HepG2 (cell line): ENCODE measurements at regions not wholly inside any gene's neighbourhood (a gene's known extent, or its start where the extent isn't known, plus 50 kb on each side); places are given as distances from the start of the nearest gene placed in this dataset.

Source experiments
- FOSL1 ChIP-seq: sonication (generic); formaldehyde crosslinking; IDR thresholded peaks from 2 replicates; pipeline ENCODE4 v1.9.0; 2021; ENCODE audit warnings: missing genetic modification reagents, borderline replicate concordance
- FOXM1 ChIP-seq: sonication (generic); formaldehyde crosslinking; IDR thresholded peaks from 2 replicates; pipeline ENCODE4 v1.5.0; 2020; ENCODE audit warnings: missing genetic modification reagents
- POLR2AphosphoS5 ChIP-seq: IDR thresholded peaks from 2 replicates; pipeline ENCODE4 v1.6.1; 2012; ENCODE audit warnings: low read depth, low read length
- REST ChIP-seq, 2 experiments: IDR thresholded peaks; 2 replicates each; pipeline ENCODE4 v1.6.1; 2011 to 2012; ENCODE audit warnings: low read length in 2 of 2, borderline replicate concordance in 1 of 2, low read depth in 1 of 2, mild to moderate bottlenecking in 1 of 2, moderate library complexity in 1 of 2
- RFX5 ChIP-seq: IDR thresholded peaks from 2 replicates; pipeline ENCODE4 v1.6.1; 2011; ENCODE audit warnings: low read depth, low read length, improper control_type of control experiment
- TBP ChIP-seq: sonication (generic); formaldehyde crosslinking; IDR thresholded peaks from 2 replicates; pipeline ENCODE4 v1.5.0; 2020; ENCODE audit warnings: missing genetic modification reagents
- TEAD3 ChIP-seq: optimal IDR thresholded peaks from 2 replicates; pipeline ENCODE3; 2016; ENCODE audit warnings: borderline replicate concordance
- ZBTB21 ChIP-seq: sonication (generic); formaldehyde crosslinking; IDR thresholded peaks from 2 replicates; pipeline ENCODE4 v1.4.0; 2020; ENCODE audit warnings: missing genetic modification reagents
- ZC3H4 ChIP-seq: sonication (generic); formaldehyde crosslinking; IDR thresholded peaks from 2 replicates; pipeline ENCODE4 v1.4.0; 2020; ENCODE audit warnings: missing genetic modification reagents, borderline replicate concordance
- ZNF737 ChIP-seq: sonication (generic); formaldehyde crosslinking; IDR thresholded peaks from 2 replicates; pipeline ENCODE4 v1.5.0; 2020; ENCODE audit warnings: missing genetic modification reagents, mild to moderate bottlenecking, borderline replicate concordance
- TF ChIP-seq, protein P1 (sequence below): IDR thresholded peaks from 2 replicates; pipeline ENCODE4 v1.6.1; 2012; ENCODE audit warnings: inconsistent platforms

DNA sequence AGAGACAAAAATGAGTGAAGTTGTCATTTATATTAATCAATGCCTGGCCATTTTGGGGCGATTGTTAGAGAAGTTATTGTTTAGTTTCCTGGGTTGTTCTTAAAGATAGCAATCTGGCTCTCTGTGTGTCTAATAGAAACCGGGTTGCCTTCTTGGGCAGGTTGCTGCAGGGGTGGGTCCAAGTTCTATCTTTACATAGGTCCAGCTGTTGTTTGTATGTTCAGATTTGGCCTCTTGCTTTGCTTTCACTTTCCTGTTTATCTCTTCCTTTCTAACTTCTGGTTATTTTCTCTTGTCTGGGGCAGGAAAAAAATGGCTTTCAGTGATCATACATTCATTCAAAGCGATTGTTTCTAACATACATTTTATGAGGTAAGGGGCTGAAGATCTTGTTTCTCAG lies 128.4 kb upstream of the NOX3 start:
- TF ChIP-seq FOXM1 (CRISPR knock-in tag) (no peak), FOSL1 (CRISPR knock-in tag) (no peak), ZBTB21 (no peak), ZC3H4 (CRISPR knock-in tag) (no peak), POLR2AphosphoS5 (no peak), ZNF737 (no peak), RFX5 (no peak), TEAD3 (no peak), TBP (CRISPR knock-in tag) (no peak), REST (IDR thresholded peaks at IDR 0.05; ENCODE audit: borderline replicate concordance in 1 of 2, low read depth in 1 of 2, low read length in 2 of 2) (no peak)
- TF ChIP-seq, protein P1, sequence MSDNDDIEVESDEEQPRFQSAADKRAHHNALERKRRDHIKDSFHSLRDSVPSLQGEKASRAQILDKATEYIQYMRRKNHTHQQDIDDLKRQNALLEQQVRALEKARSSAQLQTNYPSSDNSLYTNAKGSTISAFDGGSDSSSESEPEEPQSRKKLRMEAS, result no peak
